ENCODE measurements at regions not wholly inside any gene's neighbourhood (a gene's known extent, or its start where the extent isn't known, plus 50 kb on each side); places are given as distances from the start of the nearest gene placed in this dataset.
"Not testable (repeated sequence)": the region's sequence is repeated elsewhere in the genome, so short reads cannot be mapped to it uniquely, and the experiment has no call there.

DNA sequence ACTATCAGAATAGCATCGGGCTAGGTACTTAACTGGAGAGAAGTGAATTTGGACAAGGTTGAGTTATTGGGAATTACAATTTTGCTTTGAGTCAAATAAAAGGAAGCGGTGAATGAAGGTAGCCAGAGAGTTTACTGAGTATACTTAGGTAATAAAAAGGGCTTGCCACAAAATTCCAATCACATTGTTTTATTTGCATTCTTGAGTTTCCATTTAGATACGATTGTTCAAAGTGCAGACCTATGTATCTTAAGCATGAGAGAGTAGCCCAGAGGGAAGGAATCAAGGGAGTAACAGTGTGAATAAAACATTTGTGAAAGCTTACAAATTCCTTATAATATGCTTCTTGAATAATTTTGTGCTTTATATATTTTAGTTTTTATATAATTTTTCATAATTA is 102.5 kb upstream of the NDST4 start:
- ATAC-seq (ENCODE audit: insufficient read depth, low FRiP score) (no peak), DNase-seq (no peak)
- H3K36me3 ChIP-seq (ENCODE audit: control insufficient read depth in 4 of 4, insufficient read depth in 4 of 4, low read length in 4 of 4), result no peaks in the 10 kb centered on the region
- H3K27me3 ChIP-seq (ENCODE audit: control insufficient read depth in 3 of 3, insufficient read depth in 3 of 3, low read length in 2 of 3), result peaks cover 0 to 2% (median 0%) of the 10 kb centered on the region in 3 donors
- TF ChIP-seq, protein P1, sequence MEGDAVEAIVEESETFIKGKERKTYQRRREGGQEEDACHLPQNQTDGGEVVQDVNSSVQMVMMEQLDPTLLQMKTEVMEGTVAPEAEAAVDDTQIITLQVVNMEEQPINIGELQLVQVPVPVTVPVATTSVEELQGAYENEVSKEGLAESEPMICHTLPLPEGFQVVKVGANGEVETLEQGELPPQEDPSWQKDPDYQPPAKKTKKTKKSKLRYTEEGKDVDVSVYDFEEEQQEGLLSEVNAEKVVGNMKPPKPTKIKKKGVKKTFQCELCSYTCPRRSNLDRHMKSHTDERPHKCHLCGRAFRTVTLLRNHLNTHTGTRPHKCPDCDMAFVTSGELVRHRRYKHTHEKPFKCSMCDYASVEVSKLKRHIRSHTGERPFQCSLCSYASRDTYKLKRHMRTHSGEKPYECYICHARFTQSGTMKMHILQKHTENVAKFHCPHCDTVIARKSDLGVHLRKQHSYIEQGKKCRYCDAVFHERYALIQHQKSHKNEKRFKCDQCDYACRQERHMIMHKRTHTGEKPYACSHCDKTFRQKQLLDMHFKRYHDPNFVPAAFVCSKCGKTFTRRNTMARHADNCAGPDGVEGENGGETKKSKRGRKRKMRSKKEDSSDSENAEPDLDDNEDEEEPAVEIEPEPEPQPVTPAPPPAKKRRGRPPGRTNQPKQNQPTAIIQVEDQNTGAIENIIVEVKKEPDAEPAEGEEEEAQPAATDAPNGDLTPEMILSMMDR (IDR thresholded peaks at IDR 0.05; ENCODE audit: control extremely low read depth, extremely low read depth), result no peak
- no peak overlapping the region for H3K4me3 ChIP-seq
- H3K9me3 ChIP-seq (ENCODE audit: control insufficient read depth in 4 of 4, insufficient read depth in 3 of 4, low read length in 3 of 4), result no peaks in the 10 kb centered on the region
- H3K9ac ChIP-seq (ENCODE audit: insufficient read depth in 1 of 2, low read length in 2 of 2), result no peak overlapping the region
- WGBS, 2 donors, result 78 to 92% methylated on average over 3 of the region's 3 CpGs
- no peaks in the 10 kb centered on the region for H3K4me1 ChIP-seq (ENCODE audit: control insufficient read depth in 5 of 5, insufficient read depth in 5 of 5, low read length in 5 of 5)
- no peak overlapping the region for H3K27ac ChIP-seq (ENCODE audit: low read depth in 1 of 2, low read length in 1 of 2)

DNA sequence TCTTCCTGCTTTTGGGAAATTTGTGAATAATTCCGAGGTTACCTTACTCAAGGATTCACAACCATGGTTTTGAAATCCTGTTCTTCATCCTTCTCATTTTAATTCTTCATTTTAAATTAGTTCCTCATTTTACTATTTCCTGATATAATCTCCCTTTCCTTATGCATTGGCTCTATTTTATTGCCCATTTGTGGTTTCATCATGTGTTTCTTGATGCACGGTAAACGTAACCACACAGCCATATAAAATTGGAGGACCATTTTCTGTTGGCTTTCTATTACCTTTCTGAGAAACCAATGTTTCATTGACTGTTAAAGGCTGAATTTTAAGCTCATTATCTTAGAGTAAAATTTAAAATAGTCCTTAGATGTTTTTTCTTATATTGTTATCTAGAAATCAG is 100.3 kb upstream of the NDST4 start:
- WGBS, 2 donors, result 53 to 73% methylated on average over 3 of the region's 3 CpGs
- no peak overlapping the region for H3K9ac ChIP-seq (ENCODE audit: insufficient read depth in 1 of 2, low read length in 2 of 2)
- no peaks in the 10 kb centered on the region for H3K9me3 ChIP-seq (ENCODE audit: control insufficient read depth in 4 of 4, insufficient read depth in 3 of 4, low read length in 3 of 4)
- DNase-seq (no peak), ATAC-seq (ENCODE audit: insufficient read depth, low FRiP score) (no peak)
- no peaks in the 10 kb centered on the region for H3K36me3 ChIP-seq (ENCODE audit: control insufficient read depth in 4 of 4, insufficient read depth in 4 of 4, low read length in 4 of 4)
- peaks cover 0 to 2% (median 0%) of the 10 kb centered on the region in 3 donors for H3K27me3 ChIP-seq (ENCODE audit: control insufficient read depth in 3 of 3, insufficient read depth in 3 of 3, low read length in 2 of 3)
- no peak overlapping the region for H3K27ac ChIP-seq (ENCODE audit: low read depth in 1 of 2, low read length in 1 of 2)
- no peak overlapping the region for H3K4me3 ChIP-seq
- TF ChIP-seq, protein P1 (IDR thresholded peaks at IDR 0.05; ENCODE audit: control extremely low read depth, extremely low read depth), result no peak
- no peaks in the 10 kb centered on the region for H3K4me1 ChIP-seq (ENCODE audit: control insufficient read depth in 5 of 5, insufficient read depth in 5 of 5, low read length in 5 of 5)

DNA sequence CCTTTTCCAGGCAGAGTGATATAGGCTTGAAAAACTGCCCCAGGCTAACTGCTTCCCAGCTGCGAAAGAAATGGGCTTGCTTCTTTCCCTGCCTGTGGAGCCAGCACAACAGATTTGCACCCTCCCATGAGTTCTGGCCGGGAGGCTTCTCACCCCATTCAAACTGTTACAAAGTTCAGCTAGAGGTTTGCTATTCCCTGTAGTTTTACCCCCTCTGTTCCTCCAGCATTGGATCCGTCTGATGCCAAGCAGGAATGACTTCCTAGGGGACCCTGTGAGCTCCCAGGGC is 87.6 kb upstream of the NDST4 start:
- no peak overlapping the region for H3K9ac ChIP-seq (ENCODE audit: insufficient read depth in 1 of 2, low read length in 2 of 2)
- no peaks in the 10 kb centered on the region for H3K36me3 ChIP-seq (ENCODE audit: control insufficient read depth in 4 of 4, insufficient read depth in 4 of 4, low read length in 4 of 4)
- no peak overlapping the region for H3K4me3 ChIP-seq
- no peaks in the 10 kb centered on the region for H3K27me3 ChIP-seq (ENCODE audit: control insufficient read depth in 3 of 3, insufficient read depth in 3 of 3, low read length in 2 of 3)
- peaks cover 0 to 2% (median 0%) of the 10 kb centered on the region in 4 donors for H3K9me3 ChIP-seq (ENCODE audit: control insufficient read depth in 4 of 4, insufficient read depth in 3 of 4, low read length in 3 of 4)
- peaks cover 0 to 12% (median 2%) of the 10 kb centered on the region in 5 donors for H3K4me1 ChIP-seq (ENCODE audit: control insufficient read depth in 5 of 5, insufficient read depth in 5 of 5, low read length in 5 of 5)
- TF ChIP-seq, protein P1 (IDR thresholded peaks at IDR 0.05; ENCODE audit: control extremely low read depth, extremely low read depth), result no peak
- 80 to 88% methylated on average over 3 of the region's 3 CpGs for WGBS, 2 donors
- peak in 1 of 3 donors; percentile 6 for DNase-seq
- no peak for ATAC-seq (ENCODE audit: insufficient read depth, low FRiP score)
- H3K27ac ChIP-seq (ENCODE audit: low read depth in 1 of 2, low read length in 1 of 2), result no peak overlapping the region

DNA sequence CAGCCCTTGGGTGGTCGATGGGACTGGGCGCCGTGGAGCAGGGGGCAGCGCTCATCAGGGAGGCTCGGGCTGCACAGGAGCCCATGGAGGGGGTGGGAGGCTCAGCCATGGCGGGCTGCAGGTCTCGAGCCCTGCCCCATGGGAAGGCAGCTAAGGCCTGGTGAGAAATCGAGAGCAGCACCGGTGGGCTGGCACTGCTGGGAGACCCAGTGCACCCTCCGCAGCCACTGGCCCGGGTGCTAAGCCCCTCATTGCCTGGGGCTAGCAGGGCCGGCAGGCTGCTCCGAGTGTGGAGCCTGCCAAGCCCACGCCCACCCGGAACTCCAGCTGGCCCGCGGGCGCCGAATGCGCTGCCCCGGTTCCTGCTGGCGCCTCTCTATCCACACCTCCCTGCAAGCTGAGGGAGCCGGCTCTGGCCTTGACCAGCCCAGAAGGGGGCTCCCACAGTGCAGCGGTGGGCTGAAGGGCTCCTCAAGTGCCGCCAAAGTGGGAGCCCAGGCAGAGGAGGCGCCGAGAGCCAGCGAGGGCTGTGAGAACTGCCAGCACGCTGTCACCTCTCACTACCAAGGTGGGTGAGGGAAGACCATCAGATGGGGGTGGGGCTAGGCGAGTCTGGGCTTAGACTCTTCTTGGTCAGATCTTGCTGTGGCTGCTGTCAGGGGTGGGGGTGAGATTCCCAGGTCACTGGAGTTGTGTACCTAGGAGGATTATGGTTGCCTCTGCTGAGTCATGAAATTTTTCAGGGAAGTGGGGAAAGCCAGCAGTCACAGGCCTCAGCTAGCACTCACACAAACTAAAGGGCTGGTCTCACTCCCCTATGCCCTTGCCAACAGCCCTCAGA is 87.0 kb upstream of the NDST4 start:
- not testable (repeated sequence) for H3K27ac ChIP-seq (ENCODE audit: low read depth in 1 of 2, low read length in 1 of 2); H3K36me3 ChIP-seq (ENCODE audit: control insufficient read depth in 4 of 4, insufficient read depth in 4 of 4, low read length in 4 of 4); ATAC-seq (ENCODE audit: insufficient read depth, low FRiP score); DNase-seq; H3K27me3 ChIP-seq (ENCODE audit: control insufficient read depth in 3 of 3, insufficient read depth in 3 of 3, low read length in 2 of 3); H3K9ac ChIP-seq (ENCODE audit: insufficient read depth in 1 of 2, low read length in 2 of 2); H3K9me3 ChIP-seq (ENCODE audit: control insufficient read depth in 4 of 4, insufficient read depth in 3 of 4, low read length in 3 of 4); H3K4me3 ChIP-seq
- H3K4me1 ChIP-seq (ENCODE audit: control insufficient read depth in 5 of 5, insufficient read depth in 5 of 5, low read length in 5 of 5), result peaks cover 0 to 12% (median 2%) of the 10 kb centered on the region in 5 donors
- WGBS, 2 donors, result 92 to 96% methylated on average over 30 of the region's 30 CpGs

DNA sequence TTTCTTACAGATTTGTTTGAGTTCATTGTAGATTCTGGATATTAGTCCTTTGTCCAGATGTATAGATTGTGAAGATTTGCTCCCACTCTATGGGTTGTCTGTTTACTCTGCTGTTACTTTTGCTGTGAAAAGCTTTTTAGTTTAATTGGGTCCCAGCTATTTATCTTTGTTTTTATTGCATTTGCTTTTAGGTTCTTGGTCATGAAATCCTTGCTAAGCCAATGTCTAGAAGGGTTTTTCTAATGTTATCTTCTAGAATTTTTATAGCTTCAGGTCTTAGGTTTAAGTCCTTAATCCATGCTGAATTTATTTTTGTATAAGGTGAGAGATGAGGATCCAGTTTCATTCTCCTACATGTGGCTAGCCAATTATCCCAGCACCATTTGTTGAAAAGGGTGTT is 81.2 kb upstream of the NDST4 start:
- H3K27ac ChIP-seq (ENCODE audit: low read depth in 1 of 2, low read length in 1 of 2); H3K36me3 ChIP-seq (ENCODE audit: control insufficient read depth in 4 of 4, insufficient read depth in 4 of 4, low read length in 4 of 4); DNase-seq; ATAC-seq (ENCODE audit: insufficient read depth, low FRiP score); H3K9ac ChIP-seq (ENCODE audit: insufficient read depth in 1 of 2, low read length in 2 of 2); H3K27me3 ChIP-seq (ENCODE audit: control insufficient read depth in 3 of 3, insufficient read depth in 3 of 3, low read length in 2 of 3); H3K4me3 ChIP-seq; H3K4me1 ChIP-seq (ENCODE audit: control insufficient read depth in 5 of 5, insufficient read depth in 5 of 5, low read length in 5 of 5); H3K9me3 ChIP-seq (ENCODE audit: control insufficient read depth in 4 of 4, insufficient read depth in 3 of 4, low read length in 3 of 4): not testable (repeated sequence)

Measured in lung (tissue), 11 donors.